GM13976 (cell line): ENCODE measurements at regions not wholly inside any gene's neighbourhood (a gene's known extent, or its start where the extent isn't known, plus 50 kb on each side); places are given as distances from the start of the nearest gene placed in this dataset.

Source experiments
- DNase-seq: peaks from one replicate; pipeline ENCODE4 v3.0.0; 2012; ENCODE audit warnings: low spot score
- in situ Hi-C: fragments of 300-500 bp; cut with MboI; formaldehyde crosslinking; loops from one replicate; pipeline ENCODE4 v1.12.0; 2022; ENCODE audit warnings: low sequenced_read_pairs, mixed read lengths, inconsistent platforms; ENCODE audit not compliant: unreplicated experiment
- TF ChIP-seq, protein P1 (sequence below): IDR thresholded peaks from 2 replicates; pipeline ENCODE4 v1.5.1; 2012; ENCODE audit warnings: borderline replicate concordance, mild to moderate bottlenecking; ENCODE audit not compliant: insufficient read depth; ENCODE audit errors: extremely low read depth, missing control alignments, control extremely low read depth

GRCh38 chr2:133975676-133976428 lies 278.0 kb upstream of the MGAT5 start:
- no peak for DNase-seq
- in situ Hi-C loops, result no loop called here
- TF ChIP-seq, protein P1, sequence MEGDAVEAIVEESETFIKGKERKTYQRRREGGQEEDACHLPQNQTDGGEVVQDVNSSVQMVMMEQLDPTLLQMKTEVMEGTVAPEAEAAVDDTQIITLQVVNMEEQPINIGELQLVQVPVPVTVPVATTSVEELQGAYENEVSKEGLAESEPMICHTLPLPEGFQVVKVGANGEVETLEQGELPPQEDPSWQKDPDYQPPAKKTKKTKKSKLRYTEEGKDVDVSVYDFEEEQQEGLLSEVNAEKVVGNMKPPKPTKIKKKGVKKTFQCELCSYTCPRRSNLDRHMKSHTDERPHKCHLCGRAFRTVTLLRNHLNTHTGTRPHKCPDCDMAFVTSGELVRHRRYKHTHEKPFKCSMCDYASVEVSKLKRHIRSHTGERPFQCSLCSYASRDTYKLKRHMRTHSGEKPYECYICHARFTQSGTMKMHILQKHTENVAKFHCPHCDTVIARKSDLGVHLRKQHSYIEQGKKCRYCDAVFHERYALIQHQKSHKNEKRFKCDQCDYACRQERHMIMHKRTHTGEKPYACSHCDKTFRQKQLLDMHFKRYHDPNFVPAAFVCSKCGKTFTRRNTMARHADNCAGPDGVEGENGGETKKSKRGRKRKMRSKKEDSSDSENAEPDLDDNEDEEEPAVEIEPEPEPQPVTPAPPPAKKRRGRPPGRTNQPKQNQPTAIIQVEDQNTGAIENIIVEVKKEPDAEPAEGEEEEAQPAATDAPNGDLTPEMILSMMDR, result no peak

DNA sequence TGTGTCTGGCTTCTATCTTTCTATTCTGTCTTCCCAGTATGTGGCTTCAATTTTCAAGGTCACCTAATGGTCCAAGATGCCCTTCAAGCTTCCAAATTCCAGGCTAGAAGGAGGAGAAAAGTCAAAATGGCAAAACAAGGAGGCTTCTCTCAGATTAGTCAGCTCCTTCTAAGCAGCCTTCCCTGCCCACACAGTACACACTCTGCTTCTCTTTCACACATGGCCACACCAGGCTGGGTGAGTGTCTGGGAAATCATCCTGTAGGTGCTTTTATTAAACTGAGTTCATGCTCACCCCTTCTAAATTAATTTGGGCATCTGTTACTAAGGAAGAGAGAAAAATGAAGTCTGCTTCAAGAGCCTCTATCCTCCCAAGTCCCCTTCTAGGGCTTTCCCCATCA lies 277.2 kb upstream of the MGAT5 start:
- TF ChIP-seq, protein P1, result no peak
- in situ Hi-C loops, result no loop called here

DNA sequence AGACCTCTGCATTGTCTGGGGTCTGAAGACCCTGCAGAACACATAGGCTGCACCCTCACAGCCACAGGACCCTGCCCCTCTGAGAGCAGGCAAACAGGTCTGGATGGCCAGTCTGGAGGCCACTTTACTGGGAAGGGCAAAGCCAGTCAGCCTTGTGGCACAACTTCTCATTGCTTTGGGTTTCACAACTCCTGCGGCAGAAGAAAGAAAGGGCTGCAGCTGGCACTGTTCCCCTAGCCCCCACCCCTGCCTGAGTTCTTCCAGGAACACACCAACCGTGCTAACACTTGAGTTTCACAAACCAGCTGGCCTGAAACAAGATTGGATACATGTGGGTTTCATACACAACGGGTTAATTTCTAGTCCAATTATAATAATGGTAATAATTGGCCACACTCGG lies 276.5 kb upstream of the MGAT5 start:
- in situ Hi-C loops, result no loop called here
- no peak for DNase-seq
- TF ChIP-seq, protein P1, result no peak

More for the DNA sequence above, 277.2 kb upstream of the MGAT5 start:
- no peak for DNase-seq

DNA sequence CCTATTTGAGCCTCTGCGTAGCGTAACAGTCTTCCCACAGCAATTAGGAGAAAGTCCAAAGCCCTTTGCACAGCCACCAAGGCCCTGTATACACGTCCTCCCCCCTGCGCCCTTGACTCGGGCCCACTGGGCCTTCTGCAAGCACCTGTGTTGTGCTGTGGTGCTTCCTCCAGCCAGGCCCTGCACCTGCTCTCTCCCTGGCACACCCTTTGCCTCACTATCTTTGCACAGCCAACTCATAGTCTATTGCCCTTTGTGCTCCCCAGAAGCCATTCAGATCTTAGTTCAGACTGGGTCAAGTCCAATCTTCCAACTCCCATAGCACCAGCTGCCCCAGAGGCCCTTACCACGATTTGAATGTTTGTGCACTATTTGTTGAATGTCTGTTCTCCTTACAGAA lies 271.6 kb upstream of the MGAT5 start:
- TF ChIP-seq, protein P1, result no peak
- DNase-seq, result no peak
- in situ Hi-C loops, result no loop called here

DNA sequence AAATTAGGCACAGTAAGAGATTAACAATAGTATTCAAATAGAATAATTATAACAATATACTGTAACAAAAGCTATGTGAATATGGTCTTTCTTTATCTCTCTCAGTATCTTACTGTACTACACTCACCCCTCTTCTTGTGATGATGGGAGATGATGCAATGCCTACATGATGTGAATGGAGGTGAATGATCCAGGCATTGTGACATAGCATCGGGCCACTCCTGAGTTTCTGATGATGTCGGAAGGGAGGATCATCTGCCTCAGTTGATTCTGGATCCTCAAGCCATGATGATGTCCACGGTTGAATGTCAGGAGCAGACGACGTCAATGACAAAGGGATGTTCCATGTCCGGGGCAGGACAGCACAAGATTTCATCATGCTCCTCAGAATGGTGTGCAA lies 268.3 kb upstream of the MGAT5 start:
- in situ Hi-C loops, result no loop called here
- DNase-seq, result no peak
- TF ChIP-seq, protein P1, result no peak

GRCh38 chr2:133986081-133986837 lies 267.6 kb upstream of the MGAT5 start:
- in situ Hi-C loops, result no loop called here
- TF ChIP-seq, protein P1, result no peak
- no peak for DNase-seq
